Mesenchymal stem cell (in vitro differentiated cells and primary cell): ENCODE measurements at regions not wholly inside any gene's neighbourhood (a gene's known extent, or its start where the extent isn't known, plus 50 kb on each side); places are given as distances from the start of the nearest gene placed in this dataset.
"Not testable (repeated sequence)": the region's sequence is repeated elsewhere in the genome, so short reads cannot be mapped to it uniquely, and the experiment has no call there.

Experiments
- DNase-seq: peaks from one replicate; pipeline ENCODE4 v3.0.0-alpha.2; 2013
- H2AFZ ChIP-seq: one replicate; pipeline ENCODE4 v1.6.1; 2013; ENCODE audit warnings: low read depth, mild to moderate bottlenecking, control low read depth, inconsistent platforms, low read length, moderate library complexity
- H2AK5ac ChIP-seq: 2 replicates; pipeline ENCODE4 v1.6.1; 2013; ENCODE audit warnings: low read length, moderate library complexity, mild to moderate bottlenecking, inconsistent platforms; ENCODE audit not compliant: severe bottlenecking
- H2BK120ac ChIP-seq: one replicate; pipeline ENCODE4 v1.6.1; 2013; ENCODE audit warnings: low read depth, mild to moderate bottlenecking, inconsistent platforms, low read length, moderate library complexity
- H2BK12ac ChIP-seq, 2 experiments: one replicate each; pipeline ENCODE4 v1.6.1; 2013; ENCODE audit warnings: inconsistent platforms in 2 of 2, low read length in 2 of 2, mild to moderate bottlenecking in 2 of 2, moderate library complexity in 2 of 2, control low read depth in 1 of 2
- H2BK15ac ChIP-seq: one replicate; pipeline ENCODE4 v1.6.1; 2013; ENCODE audit warnings: mild to moderate bottlenecking, low read depth, inconsistent platforms; ENCODE audit not compliant: poor library complexity, severe bottlenecking
- H2BK5ac ChIP-seq: 2 replicates; pipeline ENCODE4 v1.6.1; 2013; ENCODE audit warnings: low read depth, mild to moderate bottlenecking, low read length, control low read depth, inconsistent platforms; ENCODE audit not compliant: poor library complexity, severe bottlenecking
- H3K14ac ChIP-seq, 2 experiments: one replicate each; pipeline ENCODE4 v1.6.1; 2013; ENCODE audit warnings: inconsistent platforms in 2 of 2, low read length in 2 of 2, control low read depth in 1 of 2, mild to moderate bottlenecking in 1 of 2, moderate library complexity in 1 of 2
- H3K18ac ChIP-seq, 2 experiments: one replicate each; pipeline ENCODE4 v1.6.1; 2013; ENCODE audit warnings: inconsistent platforms in 2 of 2, low read length in 2 of 2, control low read depth in 1 of 2, low read depth in 1 of 2, mild to moderate bottlenecking in 1 of 2
- H3K23ac ChIP-seq, 2 experiments: one replicate each; pipeline ENCODE4 v1.6.1; 2013; ENCODE audit warnings: inconsistent platforms in 2 of 2, low read length in 2 of 2, mild to moderate bottlenecking in 2 of 2, moderate library complexity in 2 of 2, control low read depth in 1 of 2
- H3K27ac ChIP-seq: 2 replicates; pipeline ENCODE4 v1.5.1; 2013; ENCODE audit warnings: mild to moderate bottlenecking, moderate library complexity, low read length, control low read depth, inconsistent platforms; ENCODE audit not compliant: poor library complexity, severe bottlenecking
- H3K27me3 ChIP-seq, 2 experiments: 2 replicates each; pipeline versions ENCODE4 v1.6.1 to v1.7.0; 2013; ENCODE audit warnings: low read length in 2 of 2, mild to moderate bottlenecking in 2 of 2, moderate library complexity in 2 of 2, control low read depth in 1 of 2, inconsistent platforms in 1 of 2; ENCODE audit not compliant: control insufficient read depth in 1 of 2, insufficient read depth in 1 of 2
- H3K36me3 ChIP-seq, 2 experiments: 2 replicates each; pipeline versions ENCODE4 v1.6.1 to v1.7.0; 2013; ENCODE audit warnings: low read length in 2 of 2, control low read depth in 1 of 2, inconsistent platforms in 1 of 2, low read depth in 1 of 2, mild to moderate bottlenecking in 1 of 2; ENCODE audit not compliant: insufficient read depth in 2 of 2, control insufficient read depth in 1 of 2
- H3K4ac ChIP-seq, 2 experiments: one replicate each; pipeline ENCODE4 v1.6.1; 2013; ENCODE audit warnings: inconsistent platforms in 2 of 2, low read length in 2 of 2, mild to moderate bottlenecking in 2 of 2, moderate library complexity in 2 of 2, control low read depth in 1 of 2, low read depth in 1 of 2
- H3K4me1 ChIP-seq: 2 replicates; pipeline ENCODE4 v1.6.1; 2013; ENCODE audit warnings: low read depth, low read length, control low read depth; ENCODE audit not compliant: control insufficient read depth, insufficient read depth
- H3K4me2 ChIP-seq: 2 replicates; pipeline ENCODE4 v1.6.1; 2013; ENCODE audit warnings: low read length, mild to moderate bottlenecking, inconsistent platforms; ENCODE audit not compliant: poor library complexity, severe bottlenecking
- H3K4me3 ChIP-seq, 2 experiments: 2 replicates each; pipeline versions ENCODE4 v1.5.1 to v1.7.0; 2013; ENCODE audit warnings: low read length in 2 of 2, mild to moderate bottlenecking in 2 of 2, control low read depth in 1 of 2, low read depth in 1 of 2; ENCODE audit not compliant: insufficient read depth in 1 of 2
- H3K79me1 ChIP-seq: replicated peaks from 2 replicates; pipeline ENCODE4 v1.6.1; 2013; ENCODE audit warnings: mild to moderate bottlenecking, control low read depth, low read length, inconsistent platforms; ENCODE audit not compliant: poor library complexity, severe bottlenecking
- H3K9ac ChIP-seq: 2 replicates; pipeline ENCODE4 v1.7.0; 2013; ENCODE audit warnings: mild to moderate bottlenecking, low read length, moderate library complexity
- H3K9me3 ChIP-seq: 2 replicates; pipeline ENCODE4 v1.7.0; 2013; ENCODE audit warnings: mild to moderate bottlenecking, low read length; ENCODE audit not compliant: control insufficient read depth
- H4K8ac ChIP-seq: one replicate; pipeline ENCODE4 v1.6.1; 2013; ENCODE audit warnings: inconsistent platforms, mild to moderate bottlenecking, low read length, moderate library complexity
- H4K91ac ChIP-seq: one replicate; pipeline ENCODE4 v1.6.1; 2013; ENCODE audit warnings: mild to moderate bottlenecking, low read length, inconsistent platforms
- WGBS: methylation state at CpG from one replicate; pipeline ENCODE4 v1.1.7; 2013; ENCODE audit warnings: mixed read lengths; 5-methylcytosine and 5-hydroxymethylcytosine counted together

- no peak overlapping the region for H3K23ac ChIP-seq
- peaks cover 8% of the 10 kb centered on the region for H3K9me3 ChIP-seq
- no peak for DNase-seq
- H3K79me1 ChIP-seq: no peaks in the 10 kb centered on the region
- WGBS: 87% methylated on average over 5 of the region's 5 CpGs
- no peak overlapping the region for H4K91ac ChIP-seq
- H2AFZ ChIP-seq: no peak overlapping the region
- H2BK12ac ChIP-seq: no peak overlapping the region
- no peak overlapping the region for H3K4me3 ChIP-seq
- no peak overlapping the region for H3K9ac ChIP-seq
- H3K18ac ChIP-seq: no peak overlapping the region
- no peak overlapping the region for H3K4ac ChIP-seq
- H4K8ac ChIP-seq: no peak overlapping the region
- H2AK5ac ChIP-seq: no peak overlapping the region
- no peak overlapping the region for H3K14ac ChIP-seq
- no peak overlapping the region for H3K4me2 ChIP-seq
- H3K36me3 ChIP-seq: no peaks in the 10 kb centered on the region
- no peak overlapping the region for H2BK5ac ChIP-seq
- no peak overlapping the region for H3K27ac ChIP-seq
- H3K27me3 ChIP-seq: peaks cover 3 to 36% of the 10 kb centered on the region in 2 experiments
- no peak overlapping the region for H2BK120ac ChIP-seq
- H3K4me1 ChIP-seq: no peaks in the 10 kb centered on the region
- H2BK15ac ChIP-seq: no peak overlapping the region
Observed at GRCh38 chr1:29800120-29800519, 563.8 kb downstream of the PTPRU start.

GRCh38 chr1:29798699-29799566 lies 562.6 kb downstream of the PTPRU start:
- H3K23ac ChIP-seq: no peak overlapping the region
- no peaks in the 10 kb centered on the region for H3K4me1 ChIP-seq
- H3K4ac ChIP-seq: no peak overlapping the region
- H3K4me2 ChIP-seq: no peak overlapping the region
- no peak overlapping the region for H3K9ac ChIP-seq
- H3K36me3 ChIP-seq: no peaks in the 10 kb centered on the region
- no peak overlapping the region for H2BK15ac ChIP-seq
- no peak overlapping the region for H3K4me3 ChIP-seq
- H2AK5ac ChIP-seq: no peak overlapping the region
- no peaks in the 10 kb centered on the region for H3K79me1 ChIP-seq
- no peak overlapping the region for H4K8ac ChIP-seq
- H3K27ac ChIP-seq: no peak overlapping the region
- no peak overlapping the region for H2AFZ ChIP-seq
- no peak overlapping the region for H3K18ac ChIP-seq
- DNase-seq: no peak
- 65% methylated on average over 11 of the region's 13 CpGs for WGBS
- no peak overlapping the region for H3K14ac ChIP-seq
- no peak overlapping the region for H2BK120ac ChIP-seq
- H2BK12ac ChIP-seq: no peak overlapping the region
- no peak overlapping the region for H2BK5ac ChIP-seq
- peaks cover 8% of the 10 kb centered on the region for H3K9me3 ChIP-seq
- H4K91ac ChIP-seq: no peak overlapping the region
- peaks cover 2 to 27% of the 10 kb centered on the region in 2 experiments for H3K27me3 ChIP-seq

DNA sequence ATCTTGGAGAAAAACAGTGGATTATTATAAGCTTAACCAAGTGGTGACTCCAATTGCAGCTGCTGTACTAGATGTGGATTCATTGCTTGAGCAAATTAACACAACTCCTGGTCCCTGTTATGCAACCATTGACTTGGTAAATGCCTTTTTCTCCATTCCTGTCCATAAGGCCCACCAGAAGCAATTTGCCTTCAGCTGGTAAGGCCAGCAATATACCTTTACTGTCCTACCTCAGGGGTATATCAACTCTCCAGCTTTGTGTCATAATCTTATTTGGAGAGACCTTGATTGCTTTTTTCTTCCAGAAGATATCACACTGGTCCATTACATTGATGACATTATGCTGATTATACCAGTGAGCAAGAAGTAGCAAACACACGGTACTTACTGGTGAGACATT lies 560.8 kb downstream of the PTPRU start:
- not testable (repeated sequence) for H2BK12ac ChIP-seq, H2BK5ac ChIP-seq, H3K27me3 ChIP-seq, H2AFZ ChIP-seq, H3K9ac ChIP-seq, H3K23ac ChIP-seq, DNase-seq, H4K91ac ChIP-seq, H3K79me1 ChIP-seq, H3K14ac ChIP-seq, H3K18ac ChIP-seq, H2AK5ac ChIP-seq, H3K4me3 ChIP-seq, H3K4me2 ChIP-seq, H3K36me3 ChIP-seq, H3K9me3 ChIP-seq, H2BK15ac ChIP-seq, H3K4ac ChIP-seq, H3K4me1 ChIP-seq, H4K8ac ChIP-seq, H2BK120ac ChIP-seq, H3K27ac ChIP-seq
- WGBS: 29% methylated on average over 1 of the region's 1 CpG

DNA sequence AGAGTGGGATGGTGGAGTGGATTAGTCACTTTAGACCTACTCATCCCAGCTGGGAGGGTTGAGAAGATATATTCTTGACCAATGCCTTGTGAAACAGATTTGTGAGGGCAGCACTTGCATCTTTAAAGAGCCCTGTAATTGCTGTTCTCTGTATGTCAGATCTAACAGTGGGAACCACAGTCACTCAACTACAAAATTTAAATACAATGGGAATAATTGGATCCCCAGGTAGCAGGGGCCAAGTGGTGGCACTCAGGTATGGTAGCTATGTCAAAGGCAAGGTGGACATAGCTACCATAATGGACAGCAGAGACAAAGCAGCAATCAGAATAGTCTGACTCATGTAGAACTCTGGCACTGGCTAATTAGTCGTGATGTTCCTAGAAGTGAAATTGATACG lies 559.6 kb downstream of the PTPRU start:
- H2BK120ac ChIP-seq, H3K14ac ChIP-seq, H3K4ac ChIP-seq, H3K18ac ChIP-seq, H3K4me3 ChIP-seq, H2AFZ ChIP-seq, H4K8ac ChIP-seq, H3K36me3 ChIP-seq, H4K91ac ChIP-seq, H3K9ac ChIP-seq, H3K27me3 ChIP-seq, H3K4me1 ChIP-seq, DNase-seq, H2AK5ac ChIP-seq, H3K9me3 ChIP-seq, H2BK5ac ChIP-seq, H3K4me2 ChIP-seq, H2BK12ac ChIP-seq, H3K23ac ChIP-seq, H3K79me1 ChIP-seq, H3K27ac ChIP-seq, H2BK15ac ChIP-seq: not testable (repeated sequence)
- 88% methylated on average over 2 of the region's 2 CpGs for WGBS
